Fibroblast of skin of left quadriceps (primary cell): ENCODE measurements at regions not wholly inside any gene's neighbourhood (a gene's known extent, or its start where the extent isn't known, plus 50 kb on each side); places are given as distances from the start of the nearest gene placed in this dataset.
A peak's percentile ranks its signal among the peaks of the same experiment; 100 is the strongest.

Experiments
- DNase-seq, 2 experiments: peaks; one replicate each; pipeline ENCODE4 v3.0.0-alpha.2; 2013; ENCODE audit warnings: low read depth in 2 of 2

DNA sequence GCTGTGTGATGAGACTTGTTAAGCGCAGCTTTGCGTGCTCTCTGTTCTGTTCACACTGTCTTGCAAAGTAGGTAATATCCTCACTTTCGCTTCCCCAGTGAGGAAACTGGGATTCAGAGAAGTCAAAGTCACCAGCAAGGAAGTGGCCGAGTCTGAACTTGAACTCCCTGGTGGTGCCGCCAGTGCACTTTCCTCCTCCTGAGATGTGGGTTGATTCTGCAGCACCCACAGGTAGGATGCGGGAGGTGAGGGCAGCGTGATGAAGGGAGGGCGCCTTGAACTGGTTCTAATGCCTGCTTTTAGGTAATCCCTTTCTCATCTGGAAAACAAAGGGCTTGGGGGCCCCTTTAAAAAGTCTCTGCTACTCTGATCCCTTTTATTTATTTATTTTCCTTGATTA is 54.9 kb upstream of the IGF1 start:
- no peak for DNase-seq

DNA sequence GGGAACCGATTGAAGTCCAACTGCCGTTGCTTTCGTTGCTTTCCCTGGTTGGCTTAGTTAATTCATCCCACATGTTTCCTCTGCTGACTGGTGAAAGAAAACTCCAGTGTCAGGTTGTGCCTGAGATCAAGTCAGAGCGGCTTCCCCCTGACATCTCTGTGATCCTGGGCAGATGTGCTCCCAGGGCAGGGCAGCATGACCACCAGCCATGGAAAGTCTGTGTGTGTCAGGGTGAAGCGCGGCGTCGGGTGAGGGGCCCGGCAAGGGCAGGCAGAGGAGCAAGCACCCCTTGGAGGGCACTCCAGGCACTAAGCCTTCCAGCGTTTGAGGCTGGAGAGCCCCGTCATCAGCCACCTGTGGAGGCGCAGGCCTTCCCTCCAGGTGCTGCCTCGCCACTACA is 54.5 kb upstream of the IGF1 start:
- peak; percentile 39 to 47 for DNase-seq

DNA sequence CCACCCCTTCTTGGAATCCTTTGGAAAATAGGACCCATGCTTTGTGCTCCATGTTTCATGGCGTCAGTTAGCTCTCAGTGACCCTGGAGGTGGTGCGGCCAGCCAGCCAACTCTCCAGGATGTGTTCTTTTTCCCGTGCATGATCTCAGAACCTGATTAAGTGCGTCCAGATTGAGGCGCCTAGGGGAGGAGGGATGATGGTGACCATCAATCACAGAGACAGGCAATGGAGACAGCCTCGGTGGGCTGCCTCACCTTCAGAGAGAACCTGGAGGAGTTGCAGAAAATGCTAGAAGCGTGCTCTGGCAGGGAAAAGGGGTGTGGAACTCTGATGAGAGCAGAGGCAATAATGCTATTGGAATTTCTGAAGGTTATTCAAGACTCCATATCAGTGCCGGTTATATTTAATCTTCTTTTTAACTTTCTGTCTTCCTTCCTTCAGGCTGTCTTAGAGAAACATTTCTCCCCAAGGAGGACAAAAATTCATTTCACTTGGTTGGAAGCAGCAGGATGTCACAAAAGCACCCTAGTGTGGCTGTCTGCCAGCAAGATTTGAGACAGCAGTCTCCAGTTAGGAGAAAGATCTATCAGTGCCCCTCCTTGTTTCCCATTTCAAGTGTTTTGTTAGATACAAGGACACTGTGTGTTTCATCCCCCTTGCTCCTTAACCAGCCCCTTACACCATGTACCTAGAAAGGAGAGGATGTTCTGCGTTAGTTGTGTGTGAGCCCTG is 53.3 kb upstream of the IGF1 start:
- no peak for DNase-seq
